GM20000 (cell line): ENCODE measurements at regions not wholly inside any gene's neighbourhood (a gene's known extent, or its start where the extent isn't known, plus 50 kb on each side); places are given as distances from the start of the nearest gene placed in this dataset.

Experiments used
- DNase-seq: peaks from one replicate; pipeline ENCODE4 v3.0.0; 2012; ENCODE audit warnings: low spot score
- TF ChIP-seq, protein P1 (sequence below): IDR thresholded peaks from 2 replicates; pipeline ENCODE4 v1.5.1; 2012; ENCODE audit warnings: mild to moderate bottlenecking, control low read depth; ENCODE audit errors: extremely low read depth, missing control alignments

DNA sequence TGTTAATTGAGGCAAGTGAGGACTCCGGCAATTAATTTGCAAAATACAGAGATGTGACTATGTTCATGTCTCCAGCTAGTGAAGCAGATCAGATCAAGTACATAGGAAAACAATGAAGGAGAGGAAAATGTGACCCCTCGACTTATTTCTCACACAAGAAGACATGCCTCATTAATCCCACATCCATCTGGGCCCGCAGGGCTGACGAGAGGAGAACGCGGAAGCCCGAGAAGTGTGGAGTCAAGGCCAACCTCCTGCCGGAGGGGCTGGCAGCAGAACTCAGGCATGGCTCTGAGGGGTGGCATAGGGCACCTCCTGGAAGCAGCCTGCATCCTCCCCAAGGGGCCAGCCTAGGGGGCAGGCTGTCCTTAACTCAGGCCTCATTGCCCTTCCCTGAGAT, 54.4 kb downstream of the ZNF503 start:
- DNase-seq = no peak

DNA sequence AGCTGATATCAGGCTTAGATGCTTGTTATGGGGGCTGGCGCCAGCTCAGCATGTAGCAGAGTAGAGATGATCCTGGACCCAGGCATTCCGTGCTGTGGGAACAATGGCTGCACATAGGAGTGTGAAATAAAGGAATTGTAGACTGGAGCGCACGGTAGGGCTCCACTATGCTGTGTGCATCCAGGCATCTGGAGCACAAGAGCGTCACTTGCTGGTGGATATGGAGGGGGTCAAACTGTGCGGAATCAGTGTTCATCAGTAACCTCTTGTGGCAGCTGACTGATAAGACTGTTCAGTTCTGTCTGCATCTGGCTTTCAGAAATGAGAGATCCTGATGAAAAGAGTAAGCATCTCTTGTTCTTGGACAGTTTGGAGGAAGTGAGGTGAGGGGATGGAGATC, 55.8 kb downstream of the ZNF503 start:
- TF ChIP-seq, protein P1, sequence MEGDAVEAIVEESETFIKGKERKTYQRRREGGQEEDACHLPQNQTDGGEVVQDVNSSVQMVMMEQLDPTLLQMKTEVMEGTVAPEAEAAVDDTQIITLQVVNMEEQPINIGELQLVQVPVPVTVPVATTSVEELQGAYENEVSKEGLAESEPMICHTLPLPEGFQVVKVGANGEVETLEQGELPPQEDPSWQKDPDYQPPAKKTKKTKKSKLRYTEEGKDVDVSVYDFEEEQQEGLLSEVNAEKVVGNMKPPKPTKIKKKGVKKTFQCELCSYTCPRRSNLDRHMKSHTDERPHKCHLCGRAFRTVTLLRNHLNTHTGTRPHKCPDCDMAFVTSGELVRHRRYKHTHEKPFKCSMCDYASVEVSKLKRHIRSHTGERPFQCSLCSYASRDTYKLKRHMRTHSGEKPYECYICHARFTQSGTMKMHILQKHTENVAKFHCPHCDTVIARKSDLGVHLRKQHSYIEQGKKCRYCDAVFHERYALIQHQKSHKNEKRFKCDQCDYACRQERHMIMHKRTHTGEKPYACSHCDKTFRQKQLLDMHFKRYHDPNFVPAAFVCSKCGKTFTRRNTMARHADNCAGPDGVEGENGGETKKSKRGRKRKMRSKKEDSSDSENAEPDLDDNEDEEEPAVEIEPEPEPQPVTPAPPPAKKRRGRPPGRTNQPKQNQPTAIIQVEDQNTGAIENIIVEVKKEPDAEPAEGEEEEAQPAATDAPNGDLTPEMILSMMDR = no peak
- no peak for DNase-seq

More for the DNA sequence above, 54.4 kb downstream of the ZNF503 start:
- TF ChIP-seq, protein P1 = no peak

DNA sequence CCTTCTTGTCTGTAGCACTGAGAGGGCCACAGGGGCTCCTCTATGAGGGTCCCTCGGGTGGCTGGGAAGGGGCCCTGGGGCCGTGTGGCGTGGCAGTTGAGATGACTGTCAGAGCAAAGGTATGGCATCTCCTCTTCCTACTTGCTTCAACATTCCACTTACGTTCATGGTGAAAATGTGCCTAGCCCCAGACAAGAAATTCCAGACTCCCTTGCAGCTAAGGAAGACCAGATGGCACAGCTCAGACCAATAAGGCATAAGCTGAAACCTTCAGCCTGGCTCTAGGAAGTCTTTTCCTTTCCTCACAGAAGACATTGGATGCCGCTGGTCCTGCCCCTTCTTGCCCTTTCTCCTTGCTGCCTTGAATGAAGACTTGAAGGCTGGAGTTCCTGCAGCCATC, 57.4 kb downstream of the ZNF503 start:
- no peak for DNase-seq
- TF ChIP-seq, protein P1 = no peak

DNA sequence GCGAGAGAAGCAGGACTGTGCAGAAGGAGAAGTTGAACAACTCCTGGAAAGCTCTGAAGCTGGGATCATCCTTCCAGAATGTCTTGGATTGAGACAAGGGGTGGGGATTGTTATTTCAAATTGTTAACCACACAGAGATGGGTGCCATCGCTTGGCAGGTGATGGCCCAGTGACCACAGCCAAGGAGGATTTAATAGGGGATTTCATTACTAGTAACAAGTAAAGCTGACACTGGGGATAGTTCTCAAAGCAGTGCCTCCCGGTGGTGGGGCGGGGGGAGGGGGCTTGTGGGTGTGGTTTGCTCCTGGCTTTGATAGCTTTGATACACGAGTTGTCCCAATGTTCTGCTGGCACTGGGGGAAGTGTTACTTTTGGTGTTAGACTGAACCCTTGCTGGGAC, 59.2 kb downstream of the ZNF503 start:
- DNase-seq = no peak
- TF ChIP-seq, protein P1 = no peak

DNA sequence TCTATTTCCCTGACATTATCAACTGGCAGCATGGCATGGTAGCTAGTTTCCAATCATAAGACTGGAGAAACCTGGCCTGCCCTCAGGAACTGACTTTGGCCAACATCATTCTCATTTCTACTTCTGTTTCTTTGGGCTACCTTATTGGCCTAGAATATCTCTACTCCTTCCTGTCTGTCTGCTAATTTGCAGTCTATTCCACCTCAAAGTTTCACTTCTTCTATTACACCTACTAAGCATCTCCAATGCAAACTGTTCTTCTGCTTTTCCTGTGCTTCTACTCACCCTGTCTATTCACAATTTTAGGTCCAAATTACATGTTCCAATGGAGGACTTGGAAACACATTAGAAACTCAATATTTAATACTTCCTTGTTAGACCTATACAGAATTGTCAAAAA, 65.6 kb downstream of the ZNF503 start:
- TF ChIP-seq, protein P1 = no peak
- peak; percentile 50 for DNase-seq

DNA sequence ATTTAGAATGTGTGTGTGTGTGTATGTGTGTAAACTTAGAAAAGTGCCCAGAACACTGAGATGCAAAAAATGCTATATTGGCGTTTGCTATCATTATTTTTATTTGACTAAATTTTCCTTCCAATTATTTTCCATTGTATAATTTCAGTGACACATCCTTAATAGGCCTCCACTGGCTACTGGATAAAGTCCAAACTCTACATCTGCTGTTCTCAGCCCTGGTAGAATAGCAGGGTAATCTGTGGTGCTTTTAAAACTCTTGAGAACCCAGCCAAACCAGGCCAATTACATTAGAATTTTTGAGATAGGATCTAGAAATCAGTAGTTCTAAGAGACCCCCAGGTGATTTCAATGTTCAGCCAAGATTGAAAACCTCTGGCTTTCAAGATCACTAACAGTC, 66.4 kb downstream of the ZNF503 start:
- no peak for DNase-seq
- TF ChIP-seq, protein P1 = no peak

DNA sequence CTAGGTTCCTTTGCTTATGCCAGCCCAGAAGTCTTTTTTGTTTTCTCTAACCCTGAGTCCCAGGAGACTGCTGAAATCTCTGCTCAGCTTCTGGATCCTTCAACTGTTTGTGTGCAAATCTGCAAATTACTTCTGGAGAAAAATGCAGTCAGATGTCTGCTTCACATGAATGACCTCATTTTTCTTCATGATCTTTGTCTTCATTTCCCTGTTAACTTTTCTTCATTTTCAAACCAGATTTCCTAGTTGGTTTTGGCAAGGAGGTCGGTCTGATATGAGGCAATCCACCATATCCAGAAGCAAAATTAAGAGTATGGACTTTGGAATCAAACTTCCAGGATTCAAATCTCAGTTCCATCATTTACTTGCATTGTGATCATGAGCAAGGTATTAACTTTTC, 66.8 kb downstream of the ZNF503 start:
- no peak for DNase-seq
- TF ChIP-seq, protein P1 = no peak
